ENCODE measurements at regions not wholly inside any gene's neighbourhood (a gene's known extent, or its start where the extent isn't known, plus 50 kb on each side); places are given as distances from the start of the nearest gene placed in this dataset.

GRCh38 chr10:108685863-108686531, 1237.3 kb downstream of the XPNPEP1 start:
- no peak overlapping the region for H3K9ac ChIP-seq (ENCODE audit: low read length)
- DNase-seq (ENCODE audit: low read depth) = no peak
- H3K9me3 ChIP-seq (ENCODE audit: control insufficient read depth, low read length) = peaks cover 5% of the 10 kb centered on the region
- H3K4me3 ChIP-seq (ENCODE audit: low read length) = no peak overlapping the region
- no peaks in the 10 kb centered on the region for H3K4me1 ChIP-seq (ENCODE audit: control insufficient read depth, insufficient read depth, low read length)
- no peaks in the 10 kb centered on the region for H3K36me3 ChIP-seq (ENCODE audit: control insufficient read depth, insufficient read depth, low read length, severe bottlenecking)
- no peaks in the 10 kb centered on the region for H3K27me3 ChIP-seq (replicated peaks; ENCODE audit: control insufficient read depth, insufficient read depth, low read length)

- Histone ChIP-seq H3K36me3 (ENCODE audit: control insufficient read depth, insufficient read depth, low read length, severe bottlenecking) (no peaks in the 10 kb centered on the region), H3K4me3 (ENCODE audit: low read length) (no peak overlapping the region), H3K4me1 (ENCODE audit: control insufficient read depth, insufficient read depth, low read length) (no peaks in the 10 kb centered on the region), H3K27me3 (replicated peaks; ENCODE audit: control insufficient read depth, insufficient read depth, low read length) (no peaks in the 10 kb centered on the region), H3K9me3 (ENCODE audit: control insufficient read depth, low read length) (peaks cover 5% of the 10 kb centered on the region), H3K9ac (ENCODE audit: low read length) (no peak overlapping the region)
- peak; percentile 15 for DNase-seq (ENCODE audit: low read depth)
Observed at GRCh38 chr10:108684431-108684830, 1238.9 kb downstream of the XPNPEP1 start.

- Histone ChIP-seq H3K36me3 (ENCODE audit: control insufficient read depth, insufficient read depth, low read length, severe bottlenecking) (no peaks in the 10 kb centered on the region), H3K9me3 (ENCODE audit: control insufficient read depth, low read length) (no peaks in the 10 kb centered on the region), H3K4me3 (ENCODE audit: low read length) (no peak overlapping the region), H3K27me3 (replicated peaks; ENCODE audit: control insufficient read depth, insufficient read depth, low read length) (no peaks in the 10 kb centered on the region), H3K9ac (ENCODE audit: low read length) (no peak overlapping the region), H3K4me1 (ENCODE audit: control insufficient read depth, insufficient read depth, low read length) (no peaks in the 10 kb centered on the region)
- DNase-seq (ENCODE audit: low read depth) = peak; percentile 4
Observed at GRCh38 chr10:108673741-108674140, 1249.6 kb downstream of the XPNPEP1 start.

- no peak for DNase-seq (ENCODE audit: low read depth)
- H3K36me3 ChIP-seq (ENCODE audit: control insufficient read depth, insufficient read depth, low read length, severe bottlenecking) = no peaks in the 10 kb centered on the region
Observed at GRCh38 chr10:108663587-108663986, 1259.7 kb downstream of the XPNPEP1 start.

GRCh38 chr10:108662975-108663374, 1260.3 kb downstream of the XPNPEP1 start:
- Histone ChIP-seq H3K36me3 (ENCODE audit: control insufficient read depth, insufficient read depth, low read length, severe bottlenecking) (no peaks in the 10 kb centered on the region), H3K4me1 (ENCODE audit: control insufficient read depth, insufficient read depth, low read length) (no peaks in the 10 kb centered on the region), H3K9me3 (ENCODE audit: control insufficient read depth, low read length) (no peaks in the 10 kb centered on the region), H3K9ac (ENCODE audit: low read length) (no peak overlapping the region), H3K4me3 (ENCODE audit: low read length) (no peak overlapping the region), H3K27me3 (replicated peaks; ENCODE audit: control insufficient read depth, insufficient read depth, low read length) (no peaks in the 10 kb centered on the region)
- no peak for DNase-seq (ENCODE audit: low read depth)

More at GRCh38 chr10:108663587-108663986, 1259.7 kb downstream of the XPNPEP1 start:
- Histone ChIP-seq H3K9ac (ENCODE audit: low read length) (no peak overlapping the region), H3K27me3 (replicated peaks; ENCODE audit: control insufficient read depth, insufficient read depth, low read length) (no peaks in the 10 kb centered on the region), H3K9me3 (ENCODE audit: control insufficient read depth, low read length) (no peaks in the 10 kb centered on the region), H3K4me1 (ENCODE audit: control insufficient read depth, insufficient read depth, low read length) (no peaks in the 10 kb centered on the region), H3K4me3 (ENCODE audit: low read length) (no peak overlapping the region)

- H3K9me3 ChIP-seq (ENCODE audit: control insufficient read depth, low read length) = no peaks in the 10 kb centered on the region
- H3K27me3 ChIP-seq (replicated peaks; ENCODE audit: control insufficient read depth, insufficient read depth, low read length) = no peaks in the 10 kb centered on the region
- DNase-seq (ENCODE audit: low read depth) = no peak
- H3K4me3 ChIP-seq (ENCODE audit: low read length) = no peak overlapping the region
- no peaks in the 10 kb centered on the region for H3K4me1 ChIP-seq (ENCODE audit: control insufficient read depth, insufficient read depth, low read length)
- no peaks in the 10 kb centered on the region for H3K36me3 ChIP-seq (ENCODE audit: control insufficient read depth, insufficient read depth, low read length, severe bottlenecking)
- no peak overlapping the region for H3K9ac ChIP-seq (ENCODE audit: low read length)
Observed at GRCh38 chr10:108655057-108655456, 1268.3 kb downstream of the XPNPEP1 start.

- Histone ChIP-seq H3K27me3 (replicated peaks; ENCODE audit: control insufficient read depth, insufficient read depth, low read length) (no peaks in the 10 kb centered on the region), H3K4me1 (ENCODE audit: control insufficient read depth, insufficient read depth, low read length) (no peaks in the 10 kb centered on the region), H3K36me3 (ENCODE audit: control insufficient read depth, insufficient read depth, low read length, severe bottlenecking) (no peaks in the 10 kb centered on the region), H3K9me3 (ENCODE audit: control insufficient read depth, low read length) (no peaks in the 10 kb centered on the region), H3K4me3 (ENCODE audit: low read length) (no peak overlapping the region), H3K9ac (ENCODE audit: low read length) (no peak overlapping the region)
- no peak for DNase-seq (ENCODE audit: low read depth)
Observed at GRCh38 chr10:108653531-108653930, 1269.8 kb downstream of the XPNPEP1 start.

GRCh38 chr10:108639010-108639409, 1284.3 kb downstream of the XPNPEP1 start:
- Histone ChIP-seq H3K9me3 (ENCODE audit: control insufficient read depth, low read length) (no peaks in the 10 kb centered on the region), H3K9ac (ENCODE audit: low read length) (no peak overlapping the region), H3K4me3 (ENCODE audit: low read length) (no peak overlapping the region), H3K27me3 (replicated peaks; ENCODE audit: control insufficient read depth, insufficient read depth, low read length) (peaks cover 5% of the 10 kb centered on the region), H3K36me3 (ENCODE audit: control insufficient read depth, insufficient read depth, low read length, severe bottlenecking) (no peaks in the 10 kb centered on the region), H3K4me1 (ENCODE audit: control insufficient read depth, insufficient read depth, low read length) (peaks cover 7% of the 10 kb centered on the region)
- DNase-seq (ENCODE audit: low read depth) = no peak

GRCh38 chr10:108638225-108638624, 1285.1 kb downstream of the XPNPEP1 start:
- H3K9me3 ChIP-seq (ENCODE audit: control insufficient read depth, low read length) = no peaks in the 10 kb centered on the region
- peaks cover 5% of the 10 kb centered on the region for H3K27me3 ChIP-seq (replicated peaks; ENCODE audit: control insufficient read depth, insufficient read depth, low read length)
- no peaks in the 10 kb centered on the region for H3K36me3 ChIP-seq (ENCODE audit: control insufficient read depth, insufficient read depth, low read length, severe bottlenecking)
- no peak overlapping the region for H3K4me3 ChIP-seq (ENCODE audit: low read length)
- peak; percentile 21 for DNase-seq (ENCODE audit: low read depth)
- no peak overlapping the region for H3K9ac ChIP-seq (ENCODE audit: low read length)
- H3K4me1 ChIP-seq (ENCODE audit: control insufficient read depth, insufficient read depth, low read length) = peaks cover 7% of the 10 kb centered on the region

GRCh38 chr10:108633046-108633445, 1290.3 kb downstream of the XPNPEP1 start:
- H3K27me3 ChIP-seq (replicated peaks; ENCODE audit: control insufficient read depth, insufficient read depth, low read length) = no peaks in the 10 kb centered on the region
- no peaks in the 10 kb centered on the region for H3K36me3 ChIP-seq (ENCODE audit: control insufficient read depth, insufficient read depth, low read length, severe bottlenecking)
- H3K4me3 ChIP-seq (ENCODE audit: low read length) = no peak overlapping the region
- no peaks in the 10 kb centered on the region for H3K9me3 ChIP-seq (ENCODE audit: control insufficient read depth, low read length)
- no peak for DNase-seq (ENCODE audit: low read depth)
- peaks cover 9% of the 10 kb centered on the region for H3K4me1 ChIP-seq (ENCODE audit: control insufficient read depth, insufficient read depth, low read length)
- no peak overlapping the region for H3K9ac ChIP-seq (ENCODE audit: low read length)

- no peak overlapping the region for H3K9ac ChIP-seq (ENCODE audit: low read length)
- no peaks in the 10 kb centered on the region for H3K9me3 ChIP-seq (ENCODE audit: control insufficient read depth, low read length)
- no peaks in the 10 kb centered on the region for H3K36me3 ChIP-seq (ENCODE audit: control insufficient read depth, insufficient read depth, low read length, severe bottlenecking)
- no peaks in the 10 kb centered on the region for H3K27me3 ChIP-seq (replicated peaks; ENCODE audit: control insufficient read depth, insufficient read depth, low read length)
- no peak overlapping the region for H3K4me3 ChIP-seq (ENCODE audit: low read length)
- H3K4me1 ChIP-seq (ENCODE audit: control insufficient read depth, insufficient read depth, low read length) = peaks cover 6% of the 10 kb centered on the region
- DNase-seq (ENCODE audit: low read depth) = no peak
Observed at GRCh38 chr10:108632144-108632543, 1291.2 kb downstream of the XPNPEP1 start.

GRCh38 chr10:108631332-108631731, 1292.0 kb downstream of the XPNPEP1 start:
- Histone ChIP-seq H3K9ac (ENCODE audit: low read length) (no peak overlapping the region), H3K36me3 (ENCODE audit: control insufficient read depth, insufficient read depth, low read length, severe bottlenecking) (no peaks in the 10 kb centered on the region), H3K9me3 (ENCODE audit: control insufficient read depth, low read length) (no peaks in the 10 kb centered on the region), H3K4me1 (ENCODE audit: control insufficient read depth, insufficient read depth, low read length) (peaks cover 6% of the 10 kb centered on the region), H3K27me3 (replicated peaks; ENCODE audit: control insufficient read depth, insufficient read depth, low read length) (no peaks in the 10 kb centered on the region), H3K4me3 (ENCODE audit: low read length) (no peak overlapping the region)
- no peak for DNase-seq (ENCODE audit: low read depth)

Measured in adipocyte (in vitro differentiated cells).